ENCODE measurements at regions not wholly inside any gene's neighbourhood (a gene's known extent, or its start where the extent isn't known, plus 50 kb on each side); places are given as distances from the start of the nearest gene placed in this dataset.

DNA sequence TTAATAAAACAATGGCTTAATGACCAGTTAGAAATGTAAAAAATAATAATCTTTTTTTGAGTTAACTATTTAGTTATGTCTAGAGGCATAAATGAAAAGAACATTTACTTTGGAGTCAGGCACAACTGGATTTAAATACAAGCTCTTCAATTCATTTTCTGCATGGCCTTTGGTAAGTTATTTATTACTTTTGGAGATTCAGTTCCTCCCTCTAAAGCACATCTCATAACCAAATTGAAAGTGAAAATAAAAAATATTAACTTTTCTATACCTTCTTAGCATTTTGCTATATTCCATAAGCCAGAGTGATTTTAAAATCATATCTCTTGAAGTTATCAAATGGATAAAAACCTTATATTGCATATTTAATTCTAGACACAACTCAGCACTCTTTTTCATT is 434.9 kb upstream of the SMARCA2 start:
- no TSS peak for BruUV-seq (replicated peaks)
- Histone ChIP-seq H3K9me1 (replicated peaks; ENCODE audit: control insufficient read depth, extremely low read depth, insufficient read depth, low read length) (no peaks in the 10 kb centered on the region), H2AFZ (ENCODE audit: low read depth, low read length) (no peak overlapping the region), H3K27me3 (ENCODE audit: control insufficient read depth in 2 of 2, insufficient read depth in 2 of 2, low read length in 2 of 2) (no peaks in the 10 kb centered on the region), H3K4me2 (ENCODE audit: insufficient read depth, low read length) (no peak overlapping the region), H3K9ac (replicated peaks; ENCODE audit: extremely low read depth, insufficient read depth, low read length) (no peak overlapping the region), H3K9me3 (replicated peaks; ENCODE audit: control insufficient read depth, insufficient read depth, low read length) (peaks cover 6% of the 10 kb centered on the region), H3K4me3 (replicated peaks in 1 of 3; ENCODE audit: insufficient read depth in 1 of 3, low read depth in 1 of 3, low read length in 3 of 3) (no peak overlapping the region), H3K27ac (ENCODE audit: insufficient read depth, low read depth, low read length) (no peak overlapping the region), H4K20me1 (replicated peaks; ENCODE audit: control insufficient read depth, extremely low read depth, insufficient read depth, low read length) (no peaks in the 10 kb centered on the region), H3K79me2 (ENCODE audit: control insufficient read depth, insufficient read depth, low read length) (no peaks in the 10 kb centered on the region), H3K4me1 (ENCODE audit: control insufficient read depth, extremely low read depth, insufficient read depth, low read length) (no peaks in the 10 kb centered on the region), H3K36me3 (ENCODE audit: control insufficient read depth in 2 of 2, extremely low read depth in 1 of 2, insufficient read depth in 2 of 2, low read length in 2 of 2) (no peaks in the 10 kb centered on the region)
- ChIA-PET POLR2A (no interaction called here), CTCF (no interaction called here)
- TF ChIP-seq MYC (IDR thresholded peaks at IDR 0.05; ENCODE audit: low read depth, low read length), result no peak
- no peak for TF ChIP-seq GATA2 (IDR thresholded peaks at IDR 0.05; ENCODE audit: insufficient read depth, insufficient read length, low read depth, low read length)
- TF ChIP-seq, protein P1, sequence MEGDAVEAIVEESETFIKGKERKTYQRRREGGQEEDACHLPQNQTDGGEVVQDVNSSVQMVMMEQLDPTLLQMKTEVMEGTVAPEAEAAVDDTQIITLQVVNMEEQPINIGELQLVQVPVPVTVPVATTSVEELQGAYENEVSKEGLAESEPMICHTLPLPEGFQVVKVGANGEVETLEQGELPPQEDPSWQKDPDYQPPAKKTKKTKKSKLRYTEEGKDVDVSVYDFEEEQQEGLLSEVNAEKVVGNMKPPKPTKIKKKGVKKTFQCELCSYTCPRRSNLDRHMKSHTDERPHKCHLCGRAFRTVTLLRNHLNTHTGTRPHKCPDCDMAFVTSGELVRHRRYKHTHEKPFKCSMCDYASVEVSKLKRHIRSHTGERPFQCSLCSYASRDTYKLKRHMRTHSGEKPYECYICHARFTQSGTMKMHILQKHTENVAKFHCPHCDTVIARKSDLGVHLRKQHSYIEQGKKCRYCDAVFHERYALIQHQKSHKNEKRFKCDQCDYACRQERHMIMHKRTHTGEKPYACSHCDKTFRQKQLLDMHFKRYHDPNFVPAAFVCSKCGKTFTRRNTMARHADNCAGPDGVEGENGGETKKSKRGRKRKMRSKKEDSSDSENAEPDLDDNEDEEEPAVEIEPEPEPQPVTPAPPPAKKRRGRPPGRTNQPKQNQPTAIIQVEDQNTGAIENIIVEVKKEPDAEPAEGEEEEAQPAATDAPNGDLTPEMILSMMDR (IDR thresholded peaks at IDR 0.05; ENCODE audit: extremely low read depth in 1 of 2, insufficient read depth in 1 of 2, low read depth in 1 of 2, low read length in 2 of 2), result no peak
- TF ChIP-seq JUN (IDR thresholded peaks at IDR 0.05; ENCODE audit: borderline replicate concordance, insufficient read depth, insufficient read length, low read depth), result no peak
- TF ChIP-seq POLR2AphosphoS5 (IDR thresholded peaks at IDR 0.05; ENCODE audit: insufficient read depth, low read depth, low read length), result no peak
- no peak for TF ChIP-seq FOS (IDR thresholded peaks at IDR 0.05; ENCODE audit: borderline replicate concordance, insufficient read depth, low read length)
- no peak for TF ChIP-seq MAX (IDR thresholded peaks at IDR 0.05; ENCODE audit: insufficient read depth, insufficient read length)
- no peak for TF ChIP-seq EZH2 (IDR thresholded peaks at IDR 0.05; ENCODE audit: borderline replicate concordance, low read depth, low read length, severe bottlenecking)
- no peak for TF ChIP-seq POLR2A (IDR thresholded peaks at IDR 0.05; ENCODE audit: low read depth, low read length)
- FAIRE-seq, result no peak
- no peak for DNase-seq (ENCODE audit: low read depth, low spot score)
- dilution Hi-C loops (cut with MboI; ENCODE audit: extremely low pct_ligation_motif_present, low sequenced_read_pairs) (no loop called here), intact Hi-C loops (cut with micrococcal nuclease) (no loop called here)

Data from endothelial cell of umbilical vein (primary cell).